COLO829 (cell line): ENCODE measurements at regions not wholly inside any gene's neighbourhood (a gene's known extent, or its start where the extent isn't known, plus 50 kb on each side); places are given as distances from the start of the nearest gene placed in this dataset.

Experiments
- DNase-seq: peaks from one replicate; pipeline ENCODE4 v3.0.0; 2012; ENCODE audit warnings: low spot score

GRCh38 chrX:128334821-128335220 is 282.6 kb upstream of the ACTRT1 start:
- no peak for DNase-seq

GRCh38 chrX:128310912-128311311 is 258.7 kb upstream of the ACTRT1 start:
- no peak for DNase-seq

- DNase-seq, result no peak
Measured at GRCh38 chrX:128309311-128309710, 257.1 kb upstream of the ACTRT1 start.

- no peak for DNase-seq
Measured at GRCh38 chrX:128294198-128294597, 242.0 kb upstream of the ACTRT1 start.

- no peak for DNase-seq
Measured at GRCh38 chrX:128287693-128288092, 235.5 kb upstream of the ACTRT1 start.

GRCh38 chrX:128250621-128251020 is 198.4 kb upstream of the ACTRT1 start:
- no peak for DNase-seq

- DNase-seq, result no peak
Measured at GRCh38 chrX:128216364-128216763, 164.2 kb upstream of the ACTRT1 start.

- no peak for DNase-seq
Measured at GRCh38 chrX:128165884-128166408, 113.7 kb upstream of the ACTRT1 start.

- DNase-seq, result no peak
Measured at GRCh38 chrX:128156204-128156603, 104.0 kb upstream of the ACTRT1 start.

- DNase-seq, result no peak
Measured at GRCh38 chrX:128142745-128143144, 90.5 kb upstream of the ACTRT1 start.

GRCh38 chrX:128106630-128107029 is 54.4 kb upstream of the ACTRT1 start:
- DNase-seq, result no peak

GRCh38 chrX:128105659-128106058 is 53.5 kb upstream of the ACTRT1 start:
- no peak for DNase-seq
